Epidermal melanocyte (primary cell): ENCODE measurements at regions not wholly inside any gene's neighbourhood (a gene's known extent, or its start where the extent isn't known, plus 50 kb on each side); places are given as distances from the start of the nearest gene placed in this dataset.
"Not testable (repeated sequence)": the region's sequence is repeated elsewhere in the genome, so short reads cannot be mapped to it uniquely, and the experiment has no call there.

ENCODE experiments used
- DNase-seq: peaks from one replicate; pipeline ENCODE4 v3.0.0; 2011; ENCODE audit warnings: low spot score; ENCODE audit not compliant: insufficient read length

DNA sequence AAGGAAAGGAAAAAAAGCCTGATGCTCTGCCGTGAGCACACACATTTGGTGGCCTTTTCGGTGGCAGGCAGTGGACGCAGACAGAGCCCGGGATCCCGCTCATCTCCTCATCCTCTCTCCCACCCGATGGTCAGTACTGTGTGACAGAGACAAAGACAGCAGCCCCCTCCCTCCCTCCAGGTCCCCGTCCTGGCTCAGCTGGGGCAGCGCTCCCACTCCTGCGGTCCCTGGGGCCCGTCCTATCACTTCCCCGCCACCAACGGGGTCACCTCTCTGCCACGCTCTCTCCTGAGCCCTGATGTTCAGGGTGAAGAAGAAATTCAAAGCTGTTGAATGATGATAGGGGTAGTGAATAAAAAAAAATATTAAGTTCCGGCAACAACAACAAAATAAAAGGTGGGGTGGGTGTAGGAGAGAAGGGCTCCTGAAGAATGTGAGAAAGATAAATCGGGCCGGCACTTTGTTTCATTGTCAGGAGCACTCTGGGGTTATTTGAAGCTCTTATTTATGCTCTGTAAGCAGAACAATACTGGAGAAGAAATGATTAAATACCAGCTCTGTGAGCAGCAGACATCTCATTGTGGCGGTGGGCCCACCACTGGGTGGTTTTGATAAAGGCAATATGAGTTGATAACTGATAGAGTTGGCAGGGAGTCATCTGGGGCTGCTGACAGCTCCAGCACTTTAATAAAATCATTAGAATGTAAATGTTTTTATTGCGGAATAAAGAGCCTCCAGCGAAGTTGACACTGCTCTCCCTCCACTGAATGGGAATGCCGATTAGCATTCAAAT, 417.7 kb downstream of the IRX1 start:
- DNase-seq: no peak

DNA sequence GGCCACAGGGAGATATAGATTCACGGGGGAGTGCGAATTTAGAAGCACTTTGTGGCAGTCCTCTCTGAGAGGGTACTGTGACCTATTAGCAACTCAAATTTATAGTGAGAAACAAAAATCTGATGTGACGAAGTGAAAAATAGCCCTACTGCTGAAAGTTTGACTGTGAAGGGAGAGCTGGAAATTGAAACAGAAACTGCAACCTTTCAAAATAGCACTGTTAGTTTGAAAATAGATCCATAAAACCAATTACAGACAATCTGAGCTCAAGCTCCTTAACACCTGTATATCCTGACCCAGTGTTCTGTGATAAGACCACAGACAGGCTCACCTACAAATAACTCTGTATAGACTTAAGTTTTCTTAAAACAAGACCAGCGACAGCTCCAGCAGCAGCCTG, 420.1 kb downstream of the IRX1 start:
- DNase-seq: no peak

- no peak for DNase-seq
Measured at GRCh38 chr5:4017076-4017803, 421.6 kb downstream of the IRX1 start.

DNA sequence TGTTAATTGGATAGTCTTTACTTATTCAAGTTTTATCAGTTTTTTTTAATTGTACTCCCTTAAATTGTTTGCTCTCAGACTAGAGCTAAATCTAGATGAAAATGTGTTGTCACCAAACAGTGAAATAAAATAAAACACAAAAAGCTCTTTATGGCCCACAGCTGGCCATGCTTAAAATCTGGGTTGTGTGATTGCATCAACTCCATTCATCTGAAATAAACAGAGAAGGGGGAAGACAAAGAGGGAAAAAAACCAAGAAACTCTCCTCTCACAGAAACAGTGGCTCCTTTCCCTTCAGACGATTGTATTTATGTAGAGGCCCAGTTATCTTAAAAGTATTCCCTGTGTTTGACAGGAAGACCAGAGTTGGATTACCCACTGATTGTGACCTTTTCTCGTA, 422.4 kb downstream of the IRX1 start:
- no peak for DNase-seq

DNA sequence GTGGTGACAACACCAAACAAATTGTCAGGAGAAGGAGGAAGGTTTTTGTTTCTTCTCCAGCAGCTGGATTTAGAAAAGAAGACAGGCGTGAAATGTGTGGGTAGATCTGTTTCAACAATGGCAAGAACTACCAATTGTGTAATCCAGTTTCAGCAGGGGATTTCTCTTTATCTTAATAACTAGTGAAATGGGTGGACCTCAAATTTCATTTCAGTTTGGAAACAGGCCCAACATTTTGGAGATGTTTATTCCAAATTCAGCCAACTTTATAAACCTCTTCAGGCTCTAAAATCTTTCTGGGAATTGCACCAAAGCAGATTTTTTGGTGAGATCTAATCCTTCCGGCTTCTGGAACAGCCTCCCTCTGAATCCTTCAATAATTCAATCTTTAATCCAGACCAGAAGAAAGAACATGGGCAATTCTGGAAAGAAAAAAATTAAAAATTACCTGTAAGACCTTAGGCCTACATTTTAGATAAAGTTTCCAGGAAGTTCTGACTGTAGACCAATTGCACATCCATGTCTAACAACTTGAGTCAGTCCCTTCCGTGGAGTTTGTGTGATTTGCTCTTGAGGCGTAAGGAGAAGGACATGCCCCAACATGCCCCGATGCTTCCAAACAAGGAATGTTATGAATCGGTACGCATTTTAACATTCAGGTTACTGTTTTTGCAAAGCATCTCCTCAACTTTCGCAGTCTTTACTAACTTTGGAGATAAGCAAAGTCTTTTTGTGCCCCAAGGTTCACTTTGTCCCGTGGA, 423.6 kb downstream of the IRX1 start:
- DNase-seq: no peak

DNA sequence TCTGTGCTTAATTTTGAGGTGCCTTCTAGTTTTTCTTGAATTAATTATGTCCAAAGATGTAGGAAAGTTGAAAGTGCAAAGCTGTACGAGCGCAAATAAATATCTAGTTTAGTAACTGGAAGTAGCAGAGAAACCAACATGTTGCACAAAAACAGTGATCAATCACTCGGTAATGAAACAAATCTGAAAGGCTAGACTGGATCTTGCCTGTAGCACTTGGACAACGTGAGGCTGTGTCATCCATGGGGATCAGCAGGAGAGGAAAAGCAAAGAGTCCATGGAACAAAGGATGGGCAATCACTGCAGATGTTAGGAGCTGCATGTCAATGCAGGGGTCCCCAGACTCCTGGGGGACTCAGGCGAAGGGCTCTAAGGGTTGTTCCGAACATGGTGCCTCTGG, 424.2 kb downstream of the IRX1 start:
- no peak for DNase-seq

- DNase-seq: no peak
Measured at GRCh38 chr5:4020400-4020799, 424.8 kb downstream of the IRX1 start.

DNA sequence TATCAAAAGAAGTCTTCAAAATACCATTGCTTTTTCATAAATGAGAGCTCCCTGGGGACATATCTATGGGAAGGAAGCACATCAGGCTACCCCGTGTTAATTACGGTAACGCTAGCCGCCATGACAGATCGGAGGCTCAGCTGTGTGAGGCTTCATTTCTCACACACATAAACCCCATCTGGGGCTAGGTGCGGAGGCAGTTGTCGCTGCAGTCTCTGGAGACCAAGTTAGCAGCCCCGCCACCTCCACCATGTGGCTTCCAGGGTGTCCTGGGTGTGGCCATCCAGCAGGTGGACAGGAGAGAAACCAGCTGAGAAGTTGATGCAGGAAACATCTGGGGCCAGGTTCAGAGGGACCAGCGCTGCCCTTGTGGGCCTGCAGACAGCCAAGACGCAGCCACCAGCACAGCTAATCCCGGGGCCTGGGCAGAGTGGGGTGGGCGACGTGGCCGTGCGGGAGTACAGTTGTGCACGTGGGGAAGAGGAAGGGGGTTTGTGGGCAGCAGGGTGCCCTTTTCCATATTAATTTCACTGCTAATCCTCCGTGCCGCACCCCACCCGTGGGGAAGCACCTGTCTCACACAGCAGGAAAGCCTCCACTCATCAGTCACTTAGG, 426.5 kb downstream of the IRX1 start:
- DNase-seq: no peak

GRCh38 chr5:4023091-4023752, 427.6 kb downstream of the IRX1 start:
- DNase-seq: no peak

- no peak for DNase-seq
Measured at GRCh38 chr5:4023753-4024335, 428.2 kb downstream of the IRX1 start.

DNA sequence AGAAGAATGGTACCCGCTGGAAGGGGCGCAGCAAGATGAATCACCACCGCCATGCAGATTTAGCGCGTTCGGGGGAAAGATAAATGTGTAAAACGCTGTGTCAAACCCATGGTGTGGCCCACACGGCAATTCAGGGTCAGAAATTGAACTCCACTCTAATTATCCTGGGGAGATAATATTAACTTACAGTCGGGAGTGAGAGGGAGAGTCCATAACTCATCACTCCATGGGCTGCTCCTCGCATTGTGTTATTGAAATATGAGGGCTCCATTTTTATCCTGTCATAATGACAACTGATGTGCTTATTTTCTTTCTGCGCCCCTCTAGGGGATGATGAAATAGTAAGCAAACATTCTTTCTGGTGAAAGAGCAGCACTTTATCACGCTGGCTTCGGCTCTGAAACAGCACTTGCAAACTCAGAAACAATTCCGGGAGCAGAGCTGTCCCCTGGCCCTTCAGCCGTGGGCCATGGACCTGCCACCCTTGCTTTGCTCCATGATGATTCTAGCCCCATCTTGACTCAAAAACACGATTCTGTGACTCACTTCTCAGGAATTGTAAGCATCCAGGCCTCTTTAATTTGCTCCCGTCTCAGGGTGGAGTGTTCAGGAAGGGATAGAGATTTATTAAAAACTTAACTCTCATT, 431.6 kb downstream of the IRX1 start:
- DNase-seq: no peak

DNA sequence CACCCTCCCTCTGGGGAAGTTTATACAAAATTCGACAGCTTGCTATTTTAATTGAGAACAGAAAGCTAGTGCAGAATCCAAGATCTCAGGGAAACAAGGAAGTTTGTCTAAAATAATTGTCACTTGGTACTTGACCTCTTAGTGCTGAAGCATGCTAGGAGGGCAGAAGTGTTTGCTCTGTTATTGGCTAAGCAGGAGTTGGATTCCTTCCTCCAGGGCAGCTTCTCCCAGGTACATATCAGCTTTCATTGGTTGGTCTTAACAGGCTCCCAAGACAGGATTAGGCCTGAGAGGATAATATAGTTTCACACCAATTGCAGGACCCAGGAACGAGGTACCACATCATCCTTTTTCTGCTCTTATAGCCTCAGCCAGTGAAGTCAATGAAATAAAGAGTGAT, 432.8 kb downstream of the IRX1 start:
- no peak for DNase-seq

GRCh38 chr5:4033546-4033945, 437.9 kb downstream of the IRX1 start:
- DNase-seq: not testable (repeated sequence)

DNA sequence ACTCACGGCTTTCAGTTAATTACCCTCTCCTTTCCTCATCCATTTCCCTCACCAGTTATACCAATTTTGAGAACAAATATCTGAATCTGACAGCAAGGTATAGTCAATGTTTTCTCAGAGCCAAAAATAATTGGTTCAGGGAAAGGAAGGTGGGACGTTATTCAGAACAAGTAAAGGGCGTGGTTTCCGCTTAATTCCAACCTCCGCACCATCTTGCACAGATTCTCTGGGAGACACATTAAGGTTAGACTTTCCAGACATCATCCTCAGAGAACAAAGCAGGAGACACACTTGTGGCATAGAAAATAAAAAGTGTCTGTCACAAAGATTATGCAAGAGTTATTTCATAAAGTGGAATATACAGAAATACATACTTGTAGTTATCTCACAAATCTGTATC, 441.2 kb downstream of the IRX1 start:
- DNase-seq: no peak

DNA sequence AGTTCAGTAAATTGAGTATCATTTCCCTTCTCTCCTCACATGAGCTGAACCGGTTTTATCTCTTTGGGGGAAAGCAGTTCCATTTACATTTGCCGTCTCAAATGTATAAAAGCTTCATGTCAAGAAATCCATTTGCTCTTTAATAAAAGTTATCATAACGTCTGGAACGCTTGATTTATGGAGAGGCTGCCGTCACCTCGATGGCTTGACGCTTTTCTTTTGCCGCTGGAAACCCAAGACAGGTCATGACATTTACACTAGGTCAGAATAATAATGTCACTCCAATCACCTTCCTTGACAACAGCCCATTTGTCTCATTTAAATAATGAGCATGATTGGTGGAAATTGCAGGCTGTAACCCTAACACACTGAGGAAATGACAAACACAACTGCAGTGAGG, 443.4 kb downstream of the IRX1 start:
- DNase-seq: no peak

DNA sequence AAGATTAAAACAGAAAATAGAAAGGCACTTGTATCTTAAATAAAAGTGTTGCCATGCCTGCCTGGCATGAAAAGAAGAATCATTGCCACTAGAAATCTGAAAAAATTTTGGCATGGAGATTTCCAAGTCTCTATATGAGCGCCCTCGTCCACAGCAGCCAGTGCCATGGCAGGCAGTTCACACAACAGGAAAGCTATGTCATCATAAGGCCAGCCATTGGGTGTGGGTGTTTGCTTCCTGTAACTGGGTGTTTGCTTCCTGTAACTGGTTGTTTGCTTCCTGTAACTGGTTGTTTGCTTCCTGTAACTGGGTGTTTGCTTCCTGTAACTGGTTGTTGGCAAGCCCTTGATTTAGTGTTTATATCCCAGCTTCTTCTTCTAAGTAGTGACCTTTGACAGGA, 446.7 kb downstream of the IRX1 start:
- DNase-seq: no peak

DNA sequence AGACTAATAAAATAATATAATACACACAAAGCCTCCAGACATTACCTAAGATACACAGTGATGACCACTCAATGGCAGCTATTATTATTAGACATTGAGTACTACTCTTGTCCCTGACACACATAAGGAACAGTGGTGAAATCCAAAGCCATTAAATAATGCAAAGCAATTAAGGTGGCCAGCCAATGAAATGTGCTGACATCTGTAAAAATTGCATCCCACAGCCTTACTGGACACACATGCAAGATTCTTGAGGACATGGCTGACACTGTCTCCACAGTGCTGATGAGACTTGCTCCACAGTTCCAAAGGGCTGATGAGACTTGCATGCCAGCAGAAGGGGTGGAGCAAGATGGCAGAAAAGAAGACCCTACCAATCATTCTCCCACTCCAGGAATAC, 447.5 kb downstream of the IRX1 start:
- no peak for DNase-seq

- DNase-seq: no peak
Measured at GRCh38 chr5:4044881-4045280, 449.2 kb downstream of the IRX1 start.

DNA sequence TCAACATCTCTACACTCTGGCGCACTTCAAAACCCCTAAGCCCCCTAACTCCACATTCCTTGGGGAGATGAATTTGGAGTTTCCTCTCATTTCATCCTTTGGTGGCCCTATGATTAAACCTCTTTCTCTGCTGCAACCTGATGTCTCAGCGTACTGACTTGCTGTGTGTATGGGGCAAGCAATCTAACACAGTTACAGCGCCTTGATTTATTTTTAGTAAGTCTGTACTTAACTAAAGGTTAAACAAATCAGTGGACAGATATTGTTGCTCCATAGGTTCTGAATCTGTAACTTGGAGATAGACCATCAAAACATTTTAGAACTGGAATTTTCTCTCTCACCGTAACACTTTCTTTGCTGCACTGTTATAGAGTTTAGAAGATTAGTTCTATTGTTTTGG, 452.8 kb downstream of the IRX1 start:
- DNase-seq: no peak

DNA sequence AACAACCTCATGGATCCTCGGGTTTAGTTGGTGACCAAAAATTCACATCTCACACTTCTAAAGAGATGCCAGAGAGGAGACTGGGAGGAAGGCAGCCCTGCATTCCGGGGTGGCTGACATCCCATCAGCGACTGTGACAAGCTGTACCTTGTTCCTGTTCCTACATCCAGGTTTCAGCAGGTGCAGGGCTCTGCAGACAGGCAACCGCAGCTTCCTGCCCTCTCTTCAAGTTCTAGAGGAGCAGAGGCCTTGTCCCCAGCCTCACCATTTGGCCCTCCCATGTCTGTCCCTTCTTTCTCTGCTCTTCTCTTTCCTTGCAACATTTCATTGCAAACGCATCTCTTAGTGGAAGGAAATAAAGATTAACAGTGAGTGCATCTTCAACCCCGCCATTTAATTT, 454.6 kb downstream of the IRX1 start:
- DNase-seq: no peak
